ENCODE measurements at regions not wholly inside any gene's neighbourhood (a gene's known extent, or its start where the extent isn't known, plus 50 kb on each side); places are given as distances from the start of the nearest gene placed in this dataset.
"Not testable (repeated sequence)": the region's sequence is repeated elsewhere in the genome, so short reads cannot be mapped to it uniquely, and the experiment has no call there.

DNA sequence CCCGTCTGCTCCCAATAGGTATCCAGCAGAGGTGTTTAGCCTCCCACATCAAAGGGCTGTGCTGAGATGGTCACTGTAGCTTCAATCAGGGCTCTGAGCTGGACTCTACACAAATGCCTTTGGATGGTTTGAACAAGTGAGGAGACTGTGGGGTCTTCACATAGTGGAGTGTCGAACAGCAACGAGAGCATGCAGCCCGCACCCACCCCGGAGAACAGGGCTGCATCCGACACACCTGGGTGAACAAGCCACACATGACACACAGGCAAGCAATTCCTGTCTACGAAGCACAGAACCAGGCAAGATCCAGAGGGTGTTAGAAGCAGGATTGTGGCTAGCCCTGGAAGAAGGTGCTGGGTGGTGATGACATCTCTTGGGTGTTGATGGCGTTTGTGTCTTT is 58.0 kb upstream of the FGF3 start:
- intact Hi-C loops (cut with micrococcal nuclease; ENCODE audit: unreplicated experiment) (no loop called here), in situ Hi-C loops (cut with MboI) (no loop called here)
- ChIA-PET SMC1A (ENCODE audit: uncharacterized antibody, unreplicated experiment) (no interaction called here), POLR2A (no interaction called here), CTCF (no interaction called here), RAD21 (ENCODE audit: unreplicated experiment) (no interaction called here)
- no peaks in the 10 kb centered on the region for H3K9me3 ChIP-seq (replicated peaks; ENCODE audit: control insufficient read depth, insufficient read depth, low read length)
- H3K79me2 ChIP-seq (ENCODE audit: control insufficient read depth, insufficient read depth, low read length): no peaks in the 10 kb centered on the region
- H3K4me3 ChIP-seq: no peak overlapping the region
- no peak overlapping the region for H3K9ac ChIP-seq (ENCODE audit: control insufficient read depth, insufficient read depth, low read length)
- no peaks in the 10 kb centered on the region for H4K20me1 ChIP-seq (ENCODE audit: control insufficient read depth, insufficient read depth)
- no peak for DNase-seq (ENCODE audit: low read depth, low spot score)
- H3K4me1 ChIP-seq (ENCODE audit: control insufficient read depth, insufficient read depth, low read length): no peaks in the 10 kb centered on the region
- BruUV-seq (replicated peaks): no TSS peak
- no peak overlapping the region for H3K4me2 ChIP-seq (ENCODE audit: control insufficient read depth, insufficient read depth)
- peaks cover 0 to 6% of the 10 kb centered on the region in 2 experiments; a peak in 3 of 4 replicates for H3K27me3 ChIP-seq (replicated peaks in 1 of 2; ENCODE audit: control insufficient read depth in 2 of 2, insufficient read depth in 2 of 2, low read length in 1 of 2)
- no peaks in the 10 kb centered on the region for H3K36me3 ChIP-seq (ENCODE audit: control insufficient read depth in 2 of 2, insufficient read depth in 2 of 2, low read length in 1 of 2)
- H3K27ac ChIP-seq (ENCODE audit: control insufficient read depth, insufficient read depth): no peak overlapping the region
- FAIRE-seq: no peak
- no peak for ATAC-seq
- 12% methylated on average over 8 of the region's 8 CpGs for WGBS (ENCODE audit: insufficient coverage, insufficient replicate concordance, low lambda C conversion rate, missing lambda C conversion rate)
- TF ChIP-seq, protein P1, sequence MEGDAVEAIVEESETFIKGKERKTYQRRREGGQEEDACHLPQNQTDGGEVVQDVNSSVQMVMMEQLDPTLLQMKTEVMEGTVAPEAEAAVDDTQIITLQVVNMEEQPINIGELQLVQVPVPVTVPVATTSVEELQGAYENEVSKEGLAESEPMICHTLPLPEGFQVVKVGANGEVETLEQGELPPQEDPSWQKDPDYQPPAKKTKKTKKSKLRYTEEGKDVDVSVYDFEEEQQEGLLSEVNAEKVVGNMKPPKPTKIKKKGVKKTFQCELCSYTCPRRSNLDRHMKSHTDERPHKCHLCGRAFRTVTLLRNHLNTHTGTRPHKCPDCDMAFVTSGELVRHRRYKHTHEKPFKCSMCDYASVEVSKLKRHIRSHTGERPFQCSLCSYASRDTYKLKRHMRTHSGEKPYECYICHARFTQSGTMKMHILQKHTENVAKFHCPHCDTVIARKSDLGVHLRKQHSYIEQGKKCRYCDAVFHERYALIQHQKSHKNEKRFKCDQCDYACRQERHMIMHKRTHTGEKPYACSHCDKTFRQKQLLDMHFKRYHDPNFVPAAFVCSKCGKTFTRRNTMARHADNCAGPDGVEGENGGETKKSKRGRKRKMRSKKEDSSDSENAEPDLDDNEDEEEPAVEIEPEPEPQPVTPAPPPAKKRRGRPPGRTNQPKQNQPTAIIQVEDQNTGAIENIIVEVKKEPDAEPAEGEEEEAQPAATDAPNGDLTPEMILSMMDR (IDR thresholded peaks at IDR 0.05 in 2 of 3, conservative IDR thresholded peaks at IDR 0.05 in 1 of 3; ENCODE audit: control insufficient read depth in 2 of 3, extremely low read depth in 1 of 3, insufficient read depth in 1 of 3, low read depth in 3 of 3, low read length in 3 of 3): no peak
- TF ChIP-seq, protein P2, sequence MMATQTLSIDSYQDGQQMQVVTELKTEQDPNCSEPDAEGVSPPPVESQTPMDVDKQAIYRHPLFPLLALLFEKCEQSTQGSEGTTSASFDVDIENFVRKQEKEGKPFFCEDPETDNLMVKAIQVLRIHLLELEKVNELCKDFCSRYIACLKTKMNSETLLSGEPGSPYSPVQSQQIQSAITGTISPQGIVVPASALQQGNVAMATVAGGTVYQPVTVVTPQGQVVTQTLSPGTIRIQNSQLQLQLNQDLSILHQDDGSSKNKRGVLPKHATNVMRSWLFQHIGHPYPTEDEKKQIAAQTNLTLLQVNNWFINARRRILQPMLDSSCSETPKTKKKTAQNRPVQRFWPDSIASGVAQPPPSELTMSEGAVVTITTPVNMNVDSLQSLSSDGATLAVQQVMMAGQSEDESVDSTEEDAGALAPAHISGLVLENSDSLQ (IDR thresholded peaks at IDR 0.05): no peak
- no peak for TF ChIP-seq SIN3A (IDR thresholded peaks at IDR 0.05; ENCODE audit: low read depth, low read length)
- TF ChIP-seq KDM1A (IDR thresholded peaks at IDR 0.05; ENCODE audit: borderline replicate concordance): no peak
- no peak for TF ChIP-seq PAX5 (IDR thresholded peaks at IDR 0.05; ENCODE audit: borderline replicate concordance, low read depth, low read length)
- TF ChIP-seq TCF12 (IDR thresholded peaks at IDR 0.05; ENCODE audit: low read depth, low read length): no peak
- no peak for TF ChIP-seq SMAD1 (IDR thresholded peaks at IDR 0.05; ENCODE audit: low read depth, partially characterized antibody)
- no peak for TF ChIP-seq SREBF2 (IDR thresholded peaks at IDR 0.05; ENCODE audit: low read length)
- TF ChIP-seq NFYB (IDR thresholded peaks at IDR 0.05; ENCODE audit: insufficient read depth, low read depth, low read length): no peak
- TF ChIP-seq KAT2A (conservative IDR thresholded peaks at IDR 0.05; ENCODE audit: control insufficient read depth, low read depth, low read length): no peak
- no peak for TF ChIP-seq SREBF1 (IDR thresholded peaks at IDR 0.05; ENCODE audit: low read length)
- no peak for TF ChIP-seq YBX1 (IDR thresholded peaks at IDR 0.05)
- TF ChIP-seq DPF2 (IDR thresholded peaks at IDR 0.05): no peak
- no peak for TF ChIP-seq EZH2 (IDR thresholded peaks at IDR 0.05; ENCODE audit: borderline replicate concordance, control insufficient read depth, low read depth, low read length)
- H2AFZ ChIP-seq (ENCODE audit: control insufficient read depth, low read depth, low read length): no peak overlapping the region

DNA sequence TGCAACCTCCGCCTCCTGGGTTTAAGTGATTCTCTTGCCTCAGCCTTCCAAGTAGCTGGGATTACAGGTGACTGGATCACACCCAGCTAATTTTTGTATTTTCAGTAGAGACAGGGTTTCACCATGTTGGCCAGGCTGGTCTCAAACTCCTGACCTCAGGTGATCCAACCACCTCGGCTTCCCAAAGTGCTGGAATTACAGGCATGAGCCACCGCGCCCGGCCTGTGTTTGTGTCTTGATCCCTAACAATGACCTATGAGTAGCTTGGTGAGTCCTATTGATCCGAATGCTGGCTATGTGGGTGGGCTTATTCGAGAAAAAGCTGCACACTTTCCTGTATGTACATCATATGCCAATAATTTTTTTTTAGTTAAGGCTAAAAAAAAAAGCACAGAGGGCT is 58.5 kb upstream of the FGF3 start:
- H4K20me1 ChIP-seq (ENCODE audit: control insufficient read depth, insufficient read depth); intact Hi-C loops (cut with micrococcal nuclease; ENCODE audit: unreplicated experiment); H3K4me3 ChIP-seq; ATAC-seq; H3K9ac ChIP-seq (ENCODE audit: control insufficient read depth, insufficient read depth, low read length); DNase-seq (ENCODE audit: low read depth, low spot score); FAIRE-seq; in situ Hi-C loops (cut with MboI); CTCF ChIA-PET; RAD21 ChIA-PET (ENCODE audit: unreplicated experiment); BruUV-seq (replicated peaks); H3K9me3 ChIP-seq (replicated peaks; ENCODE audit: control insufficient read depth, insufficient read depth, low read length); H3K36me3 ChIP-seq (ENCODE audit: control insufficient read depth in 2 of 2, insufficient read depth in 2 of 2, low read length in 1 of 2); SMC1A ChIA-PET (ENCODE audit: uncharacterized antibody, unreplicated experiment); H3K4me2 ChIP-seq (ENCODE audit: control insufficient read depth, insufficient read depth); H3K79me2 ChIP-seq (ENCODE audit: control insufficient read depth, insufficient read depth, low read length); H3K4me1 ChIP-seq (ENCODE audit: control insufficient read depth, insufficient read depth, low read length); H2AFZ ChIP-seq (ENCODE audit: control insufficient read depth, low read depth, low read length); H3K27ac ChIP-seq (ENCODE audit: control insufficient read depth, insufficient read depth); H3K27me3 ChIP-seq (replicated peaks in 1 of 2; ENCODE audit: control insufficient read depth in 2 of 2, insufficient read depth in 2 of 2, low read length in 1 of 2); POLR2A ChIA-PET: not testable (repeated sequence)
- WGBS (ENCODE audit: insufficient coverage, insufficient replicate concordance, low lambda C conversion rate, missing lambda C conversion rate): 52% methylated on average over 7 of the region's 7 CpGs

Measured in GM12878 (cell line).